Calu3 (cell line): ENCODE measurements at regions not wholly inside any gene's neighbourhood (a gene's known extent, or its start where the extent isn't known, plus 50 kb on each side); places are given as distances from the start of the nearest gene placed in this dataset.

Source experiments
- BruUV-seq: library from RNA; stranded (reverse); fragments of 400-500 nt; replicated peaks from 2 replicates; lab custom pipeline; 2021; lab: Mats Ljungman, UMichigan
- CTCF ChIA-PET: fragments of 300-600 bp; sonication (Branson Sonifier 250); formaldehyde crosslinking; loops from one replicate; lab custom pipeline; 2022; ENCODE audit warnings: antibody characterized with exemption; lab: Charles Lee
- DNase-seq: peaks from one replicate; pipeline ENCODE4 v3.0.0; 2022
- H3K27ac Mint-ChIP-seq: one replicate; pipeline ENCODE4 v1.8.0; 2022; ENCODE audit warnings: mixed read lengths; ENCODE audit not compliant: unreplicated experiment
- H3K27me3 Mint-ChIP-seq: one replicate; pipeline ENCODE4 v1.8.0; 2022; ENCODE audit warnings: mixed read lengths; ENCODE audit not compliant: unreplicated experiment
- H3K36me3 Mint-ChIP-seq: one replicate; pipeline ENCODE4 v1.8.0; 2022; ENCODE audit warnings: mild to moderate bottlenecking, moderate library complexity, mixed read lengths; ENCODE audit not compliant: insufficient read depth, unreplicated experiment
- H3K4me1 Mint-ChIP-seq: one replicate; pipeline ENCODE4 v1.8.0; 2022; ENCODE audit warnings: mild to moderate bottlenecking, low read depth, mixed read lengths; ENCODE audit not compliant: unreplicated experiment
- H3K4me3 Mint-ChIP-seq: one replicate; pipeline ENCODE4 v1.8.0; 2022; ENCODE audit warnings: mild to moderate bottlenecking, low read depth, moderate library complexity, mixed read lengths; ENCODE audit not compliant: unreplicated experiment
- H3K9me3 Mint-ChIP-seq: one replicate; pipeline ENCODE4 v1.8.0; 2022; ENCODE audit warnings: low read depth, mixed read lengths; ENCODE audit not compliant: unreplicated experiment
- intact Hi-C: fragments of 100-400 bp; cut with micrococcal nuclease; formaldehyde crosslinking; loops from one replicate; pipeline ENCODE4 v1.10.0; 2022; ENCODE audit not compliant: unreplicated experiment
- TF ChIP-seq, protein P1 (sequence below): fragments of 200-600 bp; IDR thresholded peaks from one replicate; pipeline ENCODE4 v1.8.0; 2022; ENCODE audit warnings: antibody characterized with exemption; ENCODE audit not compliant: unreplicated experiment

DNA sequence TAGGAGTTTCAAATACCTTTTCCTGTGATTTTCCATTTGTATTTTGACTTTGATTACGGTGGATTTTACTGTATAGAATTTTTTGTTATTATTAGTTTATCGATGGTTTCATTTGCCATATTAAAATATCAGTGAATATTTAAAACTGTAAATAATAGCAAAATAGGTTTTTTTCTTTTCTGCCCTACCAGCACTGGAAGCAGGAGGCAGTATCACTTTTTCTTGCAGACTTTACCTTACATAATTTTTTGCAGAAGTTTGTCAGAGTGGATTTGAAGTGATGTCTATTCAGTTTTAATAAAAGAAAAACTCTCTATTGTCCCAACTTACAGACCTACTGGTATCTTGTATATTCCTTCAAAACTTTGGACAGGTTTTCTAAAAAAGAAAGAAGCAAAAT is 213.6 kb downstream of the CENPF start:
- no peaks in the 10 kb centered on the region for H3K4me1 Mint-ChIP-seq

DNA sequence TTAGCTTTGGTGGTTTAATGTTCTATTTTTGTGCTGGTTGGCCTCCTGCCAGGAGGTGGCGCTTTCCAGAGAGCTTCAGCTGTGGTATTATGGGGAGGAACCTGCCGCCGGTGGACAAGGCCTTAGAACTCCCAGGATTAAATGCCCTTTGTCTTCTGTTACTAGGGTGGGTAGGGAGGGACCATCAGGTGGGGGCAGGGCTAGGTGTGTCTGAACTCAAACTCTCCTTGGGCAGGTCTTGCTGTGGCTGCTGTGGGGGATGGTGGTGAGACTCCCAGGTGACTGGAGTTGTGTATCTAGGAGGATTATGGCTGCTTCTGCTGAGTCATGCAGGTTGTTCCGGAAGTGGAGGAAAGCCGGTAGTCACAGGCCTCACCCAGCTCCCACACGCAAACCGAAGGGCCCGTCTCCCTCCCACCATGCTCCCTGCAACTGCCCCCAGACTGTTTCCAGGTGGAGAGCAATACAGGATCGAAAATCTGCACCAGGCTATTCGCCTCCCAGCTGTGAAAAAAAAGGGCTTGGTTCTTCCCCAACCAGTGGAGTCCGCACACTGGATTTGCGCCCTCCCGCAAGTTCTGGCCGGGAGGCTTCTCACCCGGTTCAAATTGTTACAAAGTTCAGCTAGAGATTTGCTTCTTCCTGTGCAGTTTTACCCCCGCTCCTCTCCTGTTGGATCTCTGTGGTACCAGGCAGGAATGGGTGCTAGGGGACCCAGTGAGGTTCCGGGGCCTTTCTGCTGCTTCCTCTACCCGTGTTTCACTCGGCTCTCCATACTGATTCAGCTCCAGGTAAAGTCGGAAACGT is 220.5 kb downstream of the CENPF start:
- H3K4me1 Mint-ChIP-seq: no peaks in the 10 kb centered on the region
- no peaks in the 10 kb centered on the region for H3K27me3 Mint-ChIP-seq
- no peaks in the 10 kb centered on the region for H3K36me3 Mint-ChIP-seq
- H3K27ac Mint-ChIP-seq: no peak overlapping the region
- CTCF ChIA-PET: no interaction called here
- intact Hi-C loops: no loop called here
- H3K9me3 Mint-ChIP-seq: peaks cover 7% of the 10 kb centered on the region
- TF ChIP-seq, protein P1, sequence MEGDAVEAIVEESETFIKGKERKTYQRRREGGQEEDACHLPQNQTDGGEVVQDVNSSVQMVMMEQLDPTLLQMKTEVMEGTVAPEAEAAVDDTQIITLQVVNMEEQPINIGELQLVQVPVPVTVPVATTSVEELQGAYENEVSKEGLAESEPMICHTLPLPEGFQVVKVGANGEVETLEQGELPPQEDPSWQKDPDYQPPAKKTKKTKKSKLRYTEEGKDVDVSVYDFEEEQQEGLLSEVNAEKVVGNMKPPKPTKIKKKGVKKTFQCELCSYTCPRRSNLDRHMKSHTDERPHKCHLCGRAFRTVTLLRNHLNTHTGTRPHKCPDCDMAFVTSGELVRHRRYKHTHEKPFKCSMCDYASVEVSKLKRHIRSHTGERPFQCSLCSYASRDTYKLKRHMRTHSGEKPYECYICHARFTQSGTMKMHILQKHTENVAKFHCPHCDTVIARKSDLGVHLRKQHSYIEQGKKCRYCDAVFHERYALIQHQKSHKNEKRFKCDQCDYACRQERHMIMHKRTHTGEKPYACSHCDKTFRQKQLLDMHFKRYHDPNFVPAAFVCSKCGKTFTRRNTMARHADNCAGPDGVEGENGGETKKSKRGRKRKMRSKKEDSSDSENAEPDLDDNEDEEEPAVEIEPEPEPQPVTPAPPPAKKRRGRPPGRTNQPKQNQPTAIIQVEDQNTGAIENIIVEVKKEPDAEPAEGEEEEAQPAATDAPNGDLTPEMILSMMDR: no peak
- no peak overlapping the region for H3K4me3 Mint-ChIP-seq
- no TSS peak for BruUV-seq
- no peak for DNase-seq

More for the DNA sequence above, 213.6 kb downstream of the CENPF start:
- TF ChIP-seq, protein P1: no peak
- BruUV-seq: no TSS peak
- DNase-seq: no peak
- intact Hi-C loops: no loop called here
- no peak overlapping the region for H3K4me3 Mint-ChIP-seq
- H3K9me3 Mint-ChIP-seq: no peaks in the 10 kb centered on the region
- H3K36me3 Mint-ChIP-seq: no peaks in the 10 kb centered on the region
- CTCF ChIA-PET: no interaction called here
- no peak overlapping the region for H3K27ac Mint-ChIP-seq
- H3K27me3 Mint-ChIP-seq: no peaks in the 10 kb centered on the region

DNA sequence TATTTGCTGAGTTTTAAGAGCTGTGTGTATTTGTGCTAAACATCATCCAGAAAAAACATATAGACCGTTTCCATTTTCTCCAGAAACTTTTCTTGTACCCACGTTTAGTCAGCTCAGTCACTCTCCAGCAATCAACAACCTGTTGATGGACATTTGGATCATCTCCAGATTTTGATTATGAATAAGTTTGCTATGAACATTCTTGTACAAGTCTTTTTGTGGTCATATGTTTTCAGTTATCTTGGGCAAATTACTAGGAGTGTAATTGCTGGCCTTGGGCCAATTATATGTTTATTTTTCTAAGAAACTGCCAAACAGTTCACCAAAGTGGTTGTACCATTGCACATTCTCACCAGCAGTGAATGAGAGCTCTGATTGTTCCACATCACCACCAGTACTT is 221.8 kb downstream of the CENPF start:
- CTCF ChIA-PET: interaction anchor here (0.7 kb wide), 1 partner anchor 433 kb away, joined by 3 read pairs; no protein-coding TSS in a partner anchor
- TF ChIP-seq, protein P1: no peak

DNA sequence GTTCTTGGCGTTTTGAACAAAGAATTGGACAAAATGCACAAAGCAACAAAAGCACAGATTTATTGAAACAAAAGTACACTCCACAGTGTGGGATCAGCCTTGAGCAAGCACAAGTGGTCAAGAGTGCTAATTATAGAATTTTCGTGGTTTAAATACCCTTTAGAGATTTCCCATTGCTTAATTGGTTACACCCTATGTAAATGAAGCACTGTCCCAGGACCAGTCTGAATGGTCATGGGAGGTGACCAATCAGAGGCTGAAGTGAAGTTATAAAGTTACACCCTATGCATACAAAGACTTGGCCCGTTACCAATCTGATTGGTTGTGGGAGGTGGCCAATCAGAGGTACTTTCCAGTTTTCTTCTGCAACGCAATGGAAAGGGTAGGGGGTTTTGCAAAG is 223.6 kb downstream of the CENPF start:
- CTCF ChIA-PET: no interaction called here

More for the DNA sequence above, 221.8 kb downstream of the CENPF start:
- Mint-ChIP-seq H3K36me3 (no peaks in the 10 kb centered on the region), H3K9me3 (peaks cover 7% of the 10 kb centered on the region), H3K4me3 (no peak overlapping the region), H3K27ac (no peak overlapping the region), H3K27me3 (no peaks in the 10 kb centered on the region), H3K4me1 (no peaks in the 10 kb centered on the region)
- no peak for DNase-seq
- intact Hi-C loops: no loop called here
- BruUV-seq: no TSS peak

More for the DNA sequence above, 223.6 kb downstream of the CENPF start:
- H3K4me1 Mint-ChIP-seq: no peaks in the 10 kb centered on the region
- H3K36me3 Mint-ChIP-seq: no peaks in the 10 kb centered on the region
- peaks cover 7% of the 10 kb centered on the region for H3K9me3 Mint-ChIP-seq
- H3K4me3 Mint-ChIP-seq: no peak overlapping the region
- intact Hi-C loops: no loop called here
- no peak overlapping the region for H3K27ac Mint-ChIP-seq
- TF ChIP-seq, protein P1: no peak
- BruUV-seq: no TSS peak
- no peaks in the 10 kb centered on the region for H3K27me3 Mint-ChIP-seq
- DNase-seq: no peak
